ENCODE measurements at regions not wholly inside any gene's neighbourhood (a gene's known extent, or its start where the extent isn't known, plus 50 kb on each side); places are given as distances from the start of the nearest gene placed in this dataset.

DNA sequence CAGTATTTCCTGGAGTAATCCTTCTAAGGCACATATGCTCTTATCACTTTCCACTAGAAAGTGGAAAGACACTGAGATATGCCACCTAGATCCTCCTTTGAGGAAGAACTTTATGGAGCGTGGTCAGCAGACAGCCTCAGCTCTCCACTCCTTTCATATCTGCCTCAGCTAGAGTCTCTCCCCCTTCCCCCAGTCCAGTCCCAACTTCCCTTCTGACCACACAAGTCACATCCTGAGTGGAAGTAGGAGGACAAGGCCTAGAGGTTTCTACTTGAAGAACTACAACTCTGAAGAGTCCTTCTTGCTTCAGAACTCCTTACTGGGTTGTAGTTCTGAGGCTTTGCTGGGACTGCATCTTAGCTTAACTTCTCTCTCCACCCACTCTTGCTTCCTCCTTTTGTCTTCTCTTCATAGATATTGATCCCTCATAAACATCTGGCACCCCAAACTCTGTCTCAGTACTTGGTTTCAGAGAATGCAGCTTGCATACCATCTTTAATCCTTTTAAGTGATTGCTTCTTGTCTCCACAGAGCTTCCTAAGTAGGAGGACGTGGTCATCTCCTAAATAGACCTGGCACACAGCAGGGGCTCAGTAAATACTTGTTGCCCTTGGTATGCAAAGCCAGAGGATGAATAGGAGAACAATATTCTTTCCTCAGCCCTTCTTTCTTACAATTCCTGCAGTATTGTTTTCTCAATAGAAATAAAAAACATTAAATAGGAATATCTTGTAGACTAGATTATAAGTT lies 109.6 kb downstream of the OXSM start:
- no peak overlapping the region for H3K4me3 ChIP-seq
- no peaks in the 10 kb centered on the region for H3K4me1 ChIP-seq
- no peak overlapping the region for H3K27ac ChIP-seq
- DNase-seq: no peak
- no peaks in the 10 kb centered on the region for H3K36me3 ChIP-seq
- intact Hi-C loops (cut with DNase I): no loop called here
- H3K27me3 ChIP-seq: no peaks in the 10 kb centered on the region
- TF ChIP-seq, protein P1, sequence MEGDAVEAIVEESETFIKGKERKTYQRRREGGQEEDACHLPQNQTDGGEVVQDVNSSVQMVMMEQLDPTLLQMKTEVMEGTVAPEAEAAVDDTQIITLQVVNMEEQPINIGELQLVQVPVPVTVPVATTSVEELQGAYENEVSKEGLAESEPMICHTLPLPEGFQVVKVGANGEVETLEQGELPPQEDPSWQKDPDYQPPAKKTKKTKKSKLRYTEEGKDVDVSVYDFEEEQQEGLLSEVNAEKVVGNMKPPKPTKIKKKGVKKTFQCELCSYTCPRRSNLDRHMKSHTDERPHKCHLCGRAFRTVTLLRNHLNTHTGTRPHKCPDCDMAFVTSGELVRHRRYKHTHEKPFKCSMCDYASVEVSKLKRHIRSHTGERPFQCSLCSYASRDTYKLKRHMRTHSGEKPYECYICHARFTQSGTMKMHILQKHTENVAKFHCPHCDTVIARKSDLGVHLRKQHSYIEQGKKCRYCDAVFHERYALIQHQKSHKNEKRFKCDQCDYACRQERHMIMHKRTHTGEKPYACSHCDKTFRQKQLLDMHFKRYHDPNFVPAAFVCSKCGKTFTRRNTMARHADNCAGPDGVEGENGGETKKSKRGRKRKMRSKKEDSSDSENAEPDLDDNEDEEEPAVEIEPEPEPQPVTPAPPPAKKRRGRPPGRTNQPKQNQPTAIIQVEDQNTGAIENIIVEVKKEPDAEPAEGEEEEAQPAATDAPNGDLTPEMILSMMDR (IDR thresholded peaks at IDR 0.05): no peak
- TF ChIP-seq POLR2A (IDR thresholded peaks at IDR 0.05): no peak
- no peaks in the 10 kb centered on the region for H3K9me3 ChIP-seq
- 31 to 61% methylated on average over 1 to 2 of the region's 2 CpGs for WGBS, 2 donors

DNA sequence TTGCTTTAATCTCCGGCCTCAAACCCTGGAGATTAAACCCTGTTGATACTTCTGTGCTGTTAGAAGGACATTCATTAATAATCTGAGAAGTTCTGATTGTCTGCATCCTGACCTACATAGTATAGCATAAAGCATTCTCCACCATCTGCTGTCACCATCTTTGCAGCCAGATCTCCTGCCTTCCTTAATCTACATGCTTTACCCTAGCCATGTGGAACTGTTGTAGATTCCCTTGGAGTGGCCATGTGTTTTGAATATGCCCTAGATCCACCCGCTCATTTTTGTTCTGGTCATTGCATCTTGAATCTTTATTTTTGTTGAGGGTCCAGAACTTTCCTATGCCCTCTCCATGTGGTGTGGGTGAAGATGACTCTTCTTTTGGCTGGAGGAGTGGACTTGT lies 110.3 kb downstream of the OXSM start:
- 91 to 94% methylated on average over 2 of the region's 2 CpGs for WGBS, 2 donors
- intact Hi-C loops (cut with DNase I): no loop called here
- Histone ChIP-seq H3K4me3 (no peak overlapping the region), H3K27me3 (no peaks in the 10 kb centered on the region), H3K27ac (no peak overlapping the region), H3K36me3 (no peaks in the 10 kb centered on the region), H3K4me1 (no peaks in the 10 kb centered on the region), H3K9me3 (no peaks in the 10 kb centered on the region)
- TF ChIP-seq, protein P1 (IDR thresholded peaks at IDR 0.05): no peak
- TF ChIP-seq POLR2A (IDR thresholded peaks at IDR 0.05): no peak
- DNase-seq: no peak

DNA sequence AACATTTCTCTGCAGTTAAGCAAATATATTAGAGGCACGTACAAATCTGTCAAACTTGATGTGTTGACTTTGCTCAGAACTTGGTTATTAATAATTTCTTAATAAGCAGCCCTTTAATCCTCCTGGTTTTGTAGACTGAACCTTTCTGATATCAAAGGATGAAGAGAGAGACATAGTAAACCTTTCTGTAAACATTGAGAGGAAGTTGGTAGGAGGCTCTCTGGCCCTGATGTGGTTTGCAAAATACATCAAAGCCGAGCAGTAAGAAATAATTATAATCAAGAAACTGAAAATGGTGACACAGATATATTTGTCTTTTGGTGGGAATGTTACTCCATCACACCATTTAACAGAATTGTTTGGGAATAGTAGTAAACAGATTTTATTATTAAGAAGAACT lies 111.9 kb downstream of the OXSM start:
- no peak for TF ChIP-seq POLR2A (IDR thresholded peaks at IDR 0.05)
- TF ChIP-seq, protein P1 (IDR thresholded peaks at IDR 0.05): no peak
- no peak overlapping the region for H3K4me3 ChIP-seq
- no peaks in the 10 kb centered on the region for H3K36me3 ChIP-seq
- no peaks in the 10 kb centered on the region for H3K9me3 ChIP-seq
- H3K27ac ChIP-seq: no peak overlapping the region
- 35 to 48% methylated on average over 2 of the region's 2 CpGs for WGBS, 2 donors
- no peak for DNase-seq
- H3K27me3 ChIP-seq: no peaks in the 10 kb centered on the region
- H3K4me1 ChIP-seq: no peaks in the 10 kb centered on the region
- intact Hi-C loops (cut with DNase I): no loop called here

DNA sequence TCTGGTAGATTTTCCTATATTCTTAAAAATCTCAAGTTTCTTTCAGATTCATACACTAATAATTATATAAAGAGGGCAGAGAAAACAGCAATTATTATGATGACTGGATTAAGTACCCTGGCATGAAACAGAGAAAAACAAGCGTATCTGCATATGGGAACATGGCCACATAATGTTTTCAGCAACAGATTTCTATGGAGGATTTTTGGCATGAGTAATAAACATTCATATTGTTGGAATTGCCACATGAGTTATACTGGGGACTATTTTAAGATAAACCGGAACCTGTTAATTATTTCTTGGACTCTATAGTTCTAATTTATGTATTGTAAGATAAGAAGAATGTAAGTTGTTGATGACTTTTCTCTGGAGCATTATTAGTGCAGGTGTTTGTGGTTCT lies 112.7 kb downstream of the OXSM start:
- no peaks in the 10 kb centered on the region for H3K4me1 ChIP-seq
- intact Hi-C loops (cut with DNase I): no loop called here
- WGBS, 2 donors: 45 to 67% methylated on average over 2 of the region's 2 CpGs
- no peak overlapping the region for H3K4me3 ChIP-seq
- H3K27ac ChIP-seq: no peak overlapping the region
- no peak for TF ChIP-seq POLR2A (IDR thresholded peaks at IDR 0.05)
- TF ChIP-seq, protein P1 (IDR thresholded peaks at IDR 0.05): no peak
- H3K9me3 ChIP-seq: no peaks in the 10 kb centered on the region
- no peaks in the 10 kb centered on the region for H3K27me3 ChIP-seq
- no peak for DNase-seq
- H3K36me3 ChIP-seq: no peaks in the 10 kb centered on the region

DNA sequence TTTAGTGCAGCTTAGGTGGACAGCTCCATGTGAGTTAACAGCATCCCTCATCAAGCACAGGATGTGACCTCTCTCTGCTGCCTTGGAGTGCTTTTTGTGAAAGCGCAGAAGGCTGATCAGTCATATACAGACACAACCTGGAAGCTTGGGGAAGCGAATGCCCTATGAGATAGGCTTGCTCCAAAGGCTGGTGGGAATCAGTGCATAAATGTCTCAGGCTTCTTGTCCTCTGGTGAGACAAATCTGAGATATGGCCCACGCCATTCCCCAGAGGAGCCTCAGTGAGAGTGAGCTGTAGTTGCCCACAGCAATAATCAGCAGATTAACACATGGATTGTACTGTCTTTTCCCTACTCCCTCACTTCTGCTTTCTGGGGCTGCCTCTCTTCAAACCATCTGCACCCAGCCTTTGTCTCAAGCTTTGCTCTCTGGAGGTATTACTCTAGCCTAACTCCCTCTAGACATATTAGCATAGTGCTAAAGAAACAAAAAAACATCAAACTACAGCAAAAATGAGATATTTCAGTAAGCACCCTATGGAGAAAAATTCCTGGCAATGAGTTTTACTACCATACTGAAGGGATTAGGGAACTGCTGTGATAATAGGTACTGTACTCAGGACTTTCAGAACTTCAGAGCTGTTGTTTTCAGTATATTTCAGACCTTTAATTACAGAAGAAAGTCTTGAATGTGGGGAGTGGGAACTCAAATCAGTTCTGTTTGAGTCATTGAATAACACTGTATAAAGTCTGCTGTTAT lies 113.7 kb downstream of the OXSM start:
- intact Hi-C loops (cut with DNase I): no loop called here
- no peak for DNase-seq
- TF ChIP-seq, protein P1 (IDR thresholded peaks at IDR 0.05): no peak
- TF ChIP-seq POLR2A (IDR thresholded peaks at IDR 0.05): no peak
- Histone ChIP-seq H3K27ac (no peak overlapping the region), H3K27me3 (no peaks in the 10 kb centered on the region), H3K4me1 (no peaks in the 10 kb centered on the region), H3K4me3 (no peak overlapping the region), H3K36me3 (no peaks in the 10 kb centered on the region), H3K9me3 (no peaks in the 10 kb centered on the region)
- 55 to 83% methylated on average over 1 to 3 of the region's 3 CpGs for WGBS, 2 donors
